Muscle layer of duodenum (tissue), 2 donors: ENCODE measurements at regions not wholly inside any gene's neighbourhood (a gene's known extent, or its start where the extent isn't known, plus 50 kb on each side); places are given as distances from the start of the nearest gene placed in this dataset.

Experiments
- H3K27ac ChIP-seq: one replicate; pipeline ENCODE4 v1.7.0; 2013; ENCODE audit warnings: mild to moderate bottlenecking, low read length
- H3K27me3 ChIP-seq: one replicate; pipeline ENCODE4 v1.7.0; 2013; ENCODE audit warnings: low read depth, mild to moderate bottlenecking, control low read depth, low read length
- H3K36me3 ChIP-seq, 2 donors: one replicate each; pipeline ENCODE4 v1.7.0; 2013; ENCODE audit warnings: low read length in 2 of 2, control low read depth in 1 of 2, mild to moderate bottlenecking in 1 of 2; ENCODE audit not compliant: insufficient read depth in 2 of 2, control insufficient read depth in 1 of 2
- H3K4me1 ChIP-seq, 2 donors: one replicate each; pipeline ENCODE4 v1.7.0; 2013; ENCODE audit warnings: low read length in 2 of 2, mild to moderate bottlenecking in 2 of 2, control low read depth in 1 of 2, moderate library complexity in 1 of 2; ENCODE audit not compliant: insufficient read depth in 2 of 2, control insufficient read depth in 1 of 2
- H3K4me3 ChIP-seq, 2 donors: one replicate each; pipeline ENCODE4 v1.7.0; 2013; ENCODE audit warnings: low read length in 2 of 2, low read depth in 1 of 2, mild to moderate bottlenecking in 1 of 2
- H3K9me3 ChIP-seq, 2 donors: one replicate each; pipeline ENCODE4 v1.7.0; 2013; ENCODE audit warnings: low read length in 2 of 2, control low read depth in 1 of 2, mild to moderate bottlenecking in 1 of 2; ENCODE audit not compliant: control insufficient read depth in 1 of 2
- donor health status: healthy.

DNA sequence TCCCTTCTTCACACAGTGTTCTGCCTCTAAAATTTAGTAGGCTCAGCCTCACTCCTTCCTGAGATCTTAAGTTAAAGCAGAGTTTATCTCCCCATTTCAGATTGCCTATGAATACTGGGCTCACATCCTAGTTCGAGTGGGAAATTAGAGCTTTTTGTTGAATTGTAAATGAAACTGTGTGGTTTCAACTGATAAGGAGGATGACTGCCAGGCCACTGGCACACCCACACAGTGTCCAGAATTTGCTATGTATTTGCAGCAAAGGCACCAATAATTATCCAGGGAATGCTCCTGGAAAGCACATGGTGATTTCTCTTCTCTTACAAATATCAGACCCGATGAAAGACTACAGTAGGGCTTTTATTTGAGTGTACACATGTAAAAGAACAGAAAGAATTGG, 308.1 kb upstream of the COL8A1 start:
- Histone ChIP-seq H3K4me1 (no peaks in the 10 kb centered on the region), H3K27me3 (no peaks in the 10 kb centered on the region), H3K27ac (no peak overlapping the region), H3K4me3 (no peak overlapping the region), H3K36me3 (no peaks in the 10 kb centered on the region), H3K9me3 (no peaks in the 10 kb centered on the region)

DNA sequence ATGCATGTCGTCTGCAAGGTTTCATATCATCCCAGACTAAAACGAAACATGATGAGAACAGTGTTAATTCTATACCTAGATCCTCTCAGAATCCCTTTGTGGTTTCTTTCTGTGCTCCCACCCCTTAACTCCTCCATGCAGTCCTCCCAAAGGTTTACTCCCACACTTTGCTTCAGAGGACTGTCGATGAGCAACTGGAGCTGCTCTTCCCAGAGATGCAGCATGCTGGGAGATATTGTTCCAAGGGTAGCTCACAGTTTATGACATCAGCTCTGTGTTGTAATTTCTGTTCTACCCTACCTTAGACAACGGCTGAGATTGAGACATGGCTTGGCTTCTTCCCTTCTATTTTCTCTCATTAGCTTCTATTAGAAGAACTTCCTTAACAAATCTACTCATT, 313.0 kb upstream of the COL8A1 start:
- Histone ChIP-seq H3K9me3 (no peaks in the 10 kb centered on the region), H3K4me1 (peaks cover 0 to 5% of the 10 kb centered on the region in 2 donors), H3K4me3 (no peak overlapping the region), H3K36me3 (no peaks in the 10 kb centered on the region), H3K27me3 (no peaks in the 10 kb centered on the region), H3K27ac (no peak overlapping the region)

DNA sequence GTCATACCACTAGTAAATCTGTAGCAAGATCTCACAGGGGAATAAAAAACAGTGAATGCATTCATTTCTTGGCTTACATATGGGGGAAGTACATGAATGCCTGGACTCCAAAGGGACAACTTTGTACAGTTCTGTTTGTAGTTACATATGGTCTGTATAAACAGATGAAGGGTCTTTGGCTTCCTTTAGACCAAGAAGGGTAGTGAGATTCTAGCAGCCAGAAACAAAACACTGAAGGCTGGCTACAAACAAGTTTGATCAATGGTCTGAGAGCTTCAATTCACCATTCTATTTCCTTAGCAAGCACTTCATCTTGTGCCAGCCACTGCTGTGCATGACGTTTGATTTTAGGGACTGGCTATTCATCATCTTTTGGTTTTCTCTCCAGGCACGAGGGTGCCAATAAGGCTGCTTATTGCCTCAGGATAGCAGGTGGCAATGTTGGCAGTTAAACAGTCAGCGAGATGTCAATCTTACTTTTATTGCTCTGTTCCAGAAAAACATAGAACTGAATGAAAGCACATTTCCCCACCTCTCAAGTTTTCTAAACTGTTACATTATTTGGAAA, 313.7 kb upstream of the COL8A1 start:
- no peak overlapping the region for H3K27ac ChIP-seq
- no peaks in the 10 kb centered on the region for H3K9me3 ChIP-seq
- no peaks in the 10 kb centered on the region for H3K27me3 ChIP-seq
- H3K36me3 ChIP-seq, result no peaks in the 10 kb centered on the region
- no peak overlapping the region for H3K4me3 ChIP-seq
- H3K4me1 ChIP-seq, result peaks cover 0 to 5% of the 10 kb centered on the region in 2 donors

DNA sequence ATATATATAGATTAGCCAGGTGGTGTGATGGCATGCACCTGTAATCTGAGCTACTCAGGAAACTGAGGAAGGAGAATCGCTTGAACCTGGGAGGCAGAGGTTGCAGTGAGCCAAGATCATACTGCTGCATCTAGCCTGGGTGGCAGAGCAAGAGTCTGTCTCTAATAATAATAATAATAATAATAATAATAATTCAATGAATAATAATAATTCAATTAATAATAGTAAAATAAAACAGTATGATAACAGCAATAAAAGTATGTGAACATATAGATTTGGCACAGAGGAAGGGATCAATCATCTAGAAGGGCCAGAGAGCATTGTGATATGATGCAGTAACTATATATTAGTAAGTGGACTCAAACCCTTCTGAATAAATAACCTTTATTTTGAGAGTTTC, 314.5 kb upstream of the COL8A1 start:
- Histone ChIP-seq H3K4me3 (no peak overlapping the region), H3K4me1 (peaks cover 0 to 5% of the 10 kb centered on the region in 2 donors), H3K27me3 (no peaks in the 10 kb centered on the region), H3K27ac (no peak overlapping the region), H3K36me3 (no peaks in the 10 kb centered on the region), H3K9me3 (no peaks in the 10 kb centered on the region)

DNA sequence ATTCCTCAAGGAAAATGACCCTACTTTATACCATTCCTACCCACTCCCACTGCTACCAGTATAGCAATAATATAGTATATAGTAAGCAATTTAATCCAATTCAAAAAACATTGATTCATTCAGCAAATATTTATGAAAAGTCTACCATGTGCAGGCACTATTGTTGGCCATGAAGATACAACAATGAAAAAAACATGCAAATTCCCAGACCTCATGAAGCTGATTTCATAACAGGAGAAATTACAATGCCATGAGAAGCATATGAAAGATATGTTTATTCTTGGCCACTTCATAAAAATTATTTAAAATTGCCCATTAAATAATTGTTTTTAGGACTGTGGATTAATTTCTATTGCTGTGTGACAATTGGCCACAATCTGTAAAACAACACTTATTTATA, 315.8 kb upstream of the COL8A1 start:
- H3K27me3 ChIP-seq, result no peaks in the 10 kb centered on the region
- H3K9me3 ChIP-seq, result no peaks in the 10 kb centered on the region
- H3K4me1 ChIP-seq, result peaks cover 0 to 5% of the 10 kb centered on the region in 2 donors

DNA sequence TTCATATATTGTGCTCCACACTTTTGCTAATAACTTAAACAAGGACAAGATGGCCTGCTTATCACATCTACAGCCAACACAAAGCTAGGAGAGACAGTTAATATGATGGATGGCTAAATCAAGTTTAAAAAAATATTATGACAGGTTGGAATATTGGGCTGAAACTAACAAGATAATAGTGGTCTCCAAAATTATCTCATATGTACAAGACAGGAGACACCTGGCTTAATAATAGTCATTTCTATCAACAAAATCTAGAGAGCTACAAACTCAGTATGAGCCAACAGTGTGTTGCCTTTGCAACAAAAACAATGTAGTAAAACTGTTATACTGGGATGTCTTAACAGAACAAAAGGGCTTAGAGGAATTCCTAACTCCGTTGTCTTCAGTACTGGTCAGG, 317.1 kb upstream of the COL8A1 start:
- Histone ChIP-seq H3K4me3 (no peak overlapping the region), H3K36me3 (no peaks in the 10 kb centered on the region), H3K9me3 (no peaks in the 10 kb centered on the region), H3K27ac (no peak overlapping the region), H3K4me1 (peaks cover 0 to 5% of the 10 kb centered on the region in 2 donors), H3K27me3 (no peaks in the 10 kb centered on the region)

More for the DNA sequence above, 315.8 kb upstream of the COL8A1 start:
- Histone ChIP-seq H3K27ac (no peak overlapping the region), H3K4me3 (no peak overlapping the region), H3K36me3 (no peaks in the 10 kb centered on the region)

DNA sequence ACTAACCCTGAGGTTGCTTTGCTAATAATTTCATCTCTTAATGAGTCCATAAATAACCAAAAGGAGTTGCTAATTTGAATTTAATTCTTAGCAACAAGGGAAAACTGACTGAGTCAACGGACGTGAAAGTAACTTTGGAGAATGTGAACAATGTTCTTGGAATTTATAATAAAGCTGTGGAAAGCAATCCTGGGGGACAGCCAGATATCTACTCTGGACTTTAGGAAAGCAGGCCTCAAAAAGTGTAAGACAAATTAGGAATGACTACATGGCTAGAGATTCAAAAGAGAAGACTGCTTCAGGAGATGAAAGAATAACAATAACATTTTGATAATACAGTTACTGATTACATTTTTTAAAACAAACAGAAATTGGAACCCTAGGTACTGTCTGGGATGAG, 318.4 kb upstream of the COL8A1 start:
- Histone ChIP-seq H3K9me3 (no peaks in the 10 kb centered on the region), H3K4me1 (peaks cover 0 to 5% of the 10 kb centered on the region in 2 donors), H3K4me3 (no peak overlapping the region), H3K27me3 (no peaks in the 10 kb centered on the region), H3K27ac (no peak overlapping the region), H3K36me3 (no peaks in the 10 kb centered on the region)

DNA sequence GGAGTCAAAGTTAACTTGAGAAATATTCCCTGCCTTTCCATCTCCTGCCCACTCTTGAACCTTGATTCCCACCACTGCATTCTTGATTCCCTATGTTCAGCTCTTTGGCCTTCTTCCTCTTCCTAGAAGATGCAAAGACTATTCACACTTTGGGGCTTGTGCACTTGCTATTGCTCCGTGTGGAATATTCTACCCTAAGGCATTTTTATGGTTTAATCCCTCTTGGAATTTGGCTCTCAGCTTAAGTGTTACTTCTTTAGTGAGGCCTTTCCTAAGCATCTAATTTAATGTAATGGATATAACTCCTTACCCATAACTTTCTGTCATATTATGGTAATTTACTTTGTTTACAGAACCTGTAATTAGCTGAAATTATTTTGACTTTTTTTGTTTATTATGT, 318.9 kb upstream of the COL8A1 start:
- H3K27me3 ChIP-seq, result no peaks in the 10 kb centered on the region
- H3K4me3 ChIP-seq, result no peak overlapping the region
- no peak overlapping the region for H3K27ac ChIP-seq
- H3K36me3 ChIP-seq, result no peaks in the 10 kb centered on the region
- no peaks in the 10 kb centered on the region for H3K9me3 ChIP-seq
- peaks cover 0 to 5% of the 10 kb centered on the region in 2 donors for H3K4me1 ChIP-seq

DNA sequence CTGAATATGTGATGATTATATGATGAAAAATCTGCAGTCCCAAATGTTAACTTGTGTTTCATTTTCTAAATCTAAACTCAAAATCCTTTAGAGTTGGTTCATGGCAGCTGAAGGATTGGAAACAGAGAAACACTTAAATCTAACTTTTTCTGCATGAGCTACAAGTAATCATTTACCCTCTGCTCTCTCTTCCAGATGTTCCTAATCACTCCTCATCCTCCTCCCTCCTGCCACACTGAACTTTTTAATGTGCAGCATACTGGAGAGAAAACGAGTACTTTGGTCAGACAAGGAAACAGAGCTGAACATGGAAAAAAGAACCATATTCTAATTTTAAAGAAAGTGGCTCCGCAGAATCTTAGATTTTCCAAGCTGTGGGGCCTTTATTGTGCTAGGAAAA, 321.2 kb upstream of the COL8A1 start:
- no peak overlapping the region for H3K27ac ChIP-seq
- no peaks in the 10 kb centered on the region for H3K27me3 ChIP-seq
- peaks cover 0 to 5% of the 10 kb centered on the region in 2 donors for H3K4me1 ChIP-seq
- no peaks in the 10 kb centered on the region for H3K36me3 ChIP-seq
- peaks cover 0 to under 1% of the 10 kb centered on the region in 2 donors for H3K9me3 ChIP-seq
- H3K4me3 ChIP-seq, result no peak overlapping the region

DNA sequence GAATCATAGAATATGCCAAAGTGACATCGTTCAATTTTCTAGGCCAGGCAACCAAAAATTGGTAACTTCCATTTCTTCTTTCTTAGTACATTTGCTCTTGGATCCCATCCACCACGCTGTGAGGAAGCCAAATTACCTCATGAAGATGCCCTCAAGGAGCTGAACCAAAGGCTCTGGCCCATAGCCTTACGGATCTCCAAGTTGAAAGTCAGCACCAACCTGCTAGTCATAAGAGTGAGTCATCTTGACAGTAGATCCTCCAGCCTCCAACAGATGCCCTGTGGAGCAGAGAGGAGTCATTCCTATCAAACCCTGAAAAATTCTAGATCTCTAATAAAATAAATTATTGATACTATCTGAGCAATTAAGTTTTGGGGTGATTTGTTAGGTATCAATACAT, 322.5 kb upstream of the COL8A1 start:
- H3K9me3 ChIP-seq, result peaks cover 0 to 3% of the 10 kb centered on the region in 2 donors
- H3K36me3 ChIP-seq, result no peaks in the 10 kb centered on the region
- peaks cover 0 to 5% of the 10 kb centered on the region in 2 donors for H3K4me1 ChIP-seq
- H3K4me3 ChIP-seq, result no peak overlapping the region
- no peaks in the 10 kb centered on the region for H3K27me3 ChIP-seq
- no peak overlapping the region for H3K27ac ChIP-seq

DNA sequence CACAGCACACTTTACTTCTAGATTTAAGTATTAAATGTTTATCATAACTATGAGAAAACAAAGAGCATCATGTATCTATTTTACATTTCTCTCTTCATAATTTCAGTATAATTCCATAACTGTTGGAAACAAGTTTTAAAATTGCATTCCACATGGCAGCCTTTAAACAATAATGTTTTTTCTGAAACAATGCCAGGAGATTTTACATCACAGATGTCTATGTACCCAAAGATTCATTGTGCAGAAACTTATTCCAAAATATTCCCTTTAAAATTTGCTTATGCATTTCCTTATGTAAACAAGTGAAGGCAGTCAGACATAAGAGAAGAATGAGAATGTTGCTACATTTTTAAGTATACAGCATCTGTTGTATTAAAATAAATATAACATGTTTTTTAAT, 324.9 kb upstream of the COL8A1 start:
- no peaks in the 10 kb centered on the region for H3K36me3 ChIP-seq
- no peak overlapping the region for H3K27ac ChIP-seq
- H3K27me3 ChIP-seq, result no peaks in the 10 kb centered on the region
- H3K4me3 ChIP-seq, result no peak overlapping the region
- peaks cover 0 to 11% of the 10 kb centered on the region in 2 donors for H3K9me3 ChIP-seq
- no peaks in the 10 kb centered on the region for H3K4me1 ChIP-seq

DNA sequence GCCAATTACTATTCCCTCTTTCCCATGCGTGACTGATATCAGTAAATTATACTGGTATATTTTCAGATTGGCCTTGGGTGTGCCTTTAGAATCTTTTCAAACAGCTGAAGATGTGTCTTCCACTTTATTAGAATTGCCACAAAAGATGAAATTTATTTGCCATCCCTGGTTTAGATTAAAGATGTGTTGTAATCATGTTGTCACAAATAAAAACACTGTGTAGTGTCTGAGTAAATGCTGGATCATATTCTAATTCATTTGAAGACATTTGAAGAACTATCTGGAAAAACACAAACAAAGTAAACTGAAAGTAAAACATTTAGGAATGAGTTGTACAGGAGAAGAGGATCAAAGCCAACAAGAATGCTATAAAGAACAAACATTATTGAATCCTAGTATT, 339.7 kb upstream of the COL8A1 start:
- H3K36me3 ChIP-seq, result no peaks in the 10 kb centered on the region

More for the DNA sequence above, 339.7 kb upstream of the COL8A1 start:
- Histone ChIP-seq H3K27ac (no peak overlapping the region), H3K27me3 (no peaks in the 10 kb centered on the region), H3K9me3 (no peaks in the 10 kb centered on the region), H3K4me1 (no peaks in the 10 kb centered on the region), H3K4me3 (no peak overlapping the region)
